ENCODE measurements at regions not wholly inside any gene's neighbourhood (a gene's known extent, or its start where the extent isn't known, plus 50 kb on each side); places are given as distances from the start of the nearest gene placed in this dataset.

DNA sequence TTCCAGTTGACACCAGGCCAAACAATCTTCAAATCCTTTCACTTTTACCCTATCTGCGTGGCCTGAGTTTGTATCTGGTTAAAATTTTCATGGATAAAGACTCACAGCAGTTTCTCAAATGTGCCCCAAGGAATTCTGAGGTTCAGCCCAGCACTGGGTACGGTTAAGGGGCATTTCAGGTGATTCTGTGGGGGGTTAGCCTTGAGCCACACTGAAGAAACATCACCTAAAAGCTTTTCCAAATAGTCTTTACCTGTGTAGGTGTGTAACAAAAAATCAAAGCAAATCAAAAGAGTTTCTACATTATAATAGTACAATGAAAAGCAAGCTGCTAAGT, 83.8 kb upstream of the DNAJC1 start:
- TF ChIP-seq, protein P1, sequence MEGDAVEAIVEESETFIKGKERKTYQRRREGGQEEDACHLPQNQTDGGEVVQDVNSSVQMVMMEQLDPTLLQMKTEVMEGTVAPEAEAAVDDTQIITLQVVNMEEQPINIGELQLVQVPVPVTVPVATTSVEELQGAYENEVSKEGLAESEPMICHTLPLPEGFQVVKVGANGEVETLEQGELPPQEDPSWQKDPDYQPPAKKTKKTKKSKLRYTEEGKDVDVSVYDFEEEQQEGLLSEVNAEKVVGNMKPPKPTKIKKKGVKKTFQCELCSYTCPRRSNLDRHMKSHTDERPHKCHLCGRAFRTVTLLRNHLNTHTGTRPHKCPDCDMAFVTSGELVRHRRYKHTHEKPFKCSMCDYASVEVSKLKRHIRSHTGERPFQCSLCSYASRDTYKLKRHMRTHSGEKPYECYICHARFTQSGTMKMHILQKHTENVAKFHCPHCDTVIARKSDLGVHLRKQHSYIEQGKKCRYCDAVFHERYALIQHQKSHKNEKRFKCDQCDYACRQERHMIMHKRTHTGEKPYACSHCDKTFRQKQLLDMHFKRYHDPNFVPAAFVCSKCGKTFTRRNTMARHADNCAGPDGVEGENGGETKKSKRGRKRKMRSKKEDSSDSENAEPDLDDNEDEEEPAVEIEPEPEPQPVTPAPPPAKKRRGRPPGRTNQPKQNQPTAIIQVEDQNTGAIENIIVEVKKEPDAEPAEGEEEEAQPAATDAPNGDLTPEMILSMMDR (IDR thresholded peaks at IDR 0.05; ENCODE audit: low read depth, low read length, missing input control): no peak
- TF ChIP-seq HNF4G (IDR thresholded peaks at IDR 0.05): no peak
- no peak for TF ChIP-seq REST (IDR thresholded peaks at IDR 0.05)
- TF ChIP-seq TAF1 (conservative IDR thresholded peaks at IDR 0.05): no peak
- no peak for TF ChIP-seq RAD21 (IDR thresholded peaks at IDR 0.05)
- TF ChIP-seq MAX (IDR thresholded peaks at IDR 0.05): no peak
- TF ChIP-seq JUND (IDR thresholded peaks at IDR 0.05): no peak
- no peak for TF ChIP-seq SP1 (IDR thresholded peaks at IDR 0.05)
- no peak for TF ChIP-seq RXRA (IDR thresholded peaks at IDR 0.05)
- TF ChIP-seq, protein P2, sequence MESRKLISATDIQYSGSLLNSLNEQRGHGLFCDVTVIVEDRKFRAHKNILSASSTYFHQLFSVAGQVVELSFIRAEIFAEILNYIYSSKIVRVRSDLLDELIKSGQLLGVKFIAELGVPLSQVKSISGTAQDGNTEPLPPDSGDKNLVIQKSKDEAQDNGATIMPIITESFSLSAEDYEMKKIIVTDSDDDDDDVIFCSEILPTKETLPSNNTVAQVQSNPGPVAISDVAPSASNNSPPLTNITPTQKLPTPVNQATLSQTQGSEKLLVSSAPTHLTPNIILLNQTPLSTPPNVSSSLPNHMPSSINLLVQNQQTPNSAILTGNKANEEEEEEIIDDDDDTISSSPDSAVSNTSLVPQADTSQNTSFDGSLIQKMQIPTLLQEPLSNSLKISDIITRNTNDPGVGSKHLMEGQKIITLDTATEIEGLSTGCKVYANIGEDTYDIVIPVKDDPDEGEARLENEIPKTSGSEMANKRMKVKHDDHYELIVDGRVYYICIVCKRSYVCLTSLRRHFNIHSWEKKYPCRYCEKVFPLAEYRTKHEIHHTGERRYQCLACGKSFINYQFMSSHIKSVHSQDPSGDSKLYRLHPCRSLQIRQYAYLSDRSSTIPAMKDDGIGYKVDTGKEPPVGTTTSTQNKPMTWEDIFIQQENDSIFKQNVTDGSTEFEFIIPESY (IDR thresholded peaks at IDR 0.05): no peak
